ENCODE measurements at regions not wholly inside any gene's neighbourhood (a gene's known extent, or its start where the extent isn't known, plus 50 kb on each side); places are given as distances from the start of the nearest gene placed in this dataset.

DNA sequence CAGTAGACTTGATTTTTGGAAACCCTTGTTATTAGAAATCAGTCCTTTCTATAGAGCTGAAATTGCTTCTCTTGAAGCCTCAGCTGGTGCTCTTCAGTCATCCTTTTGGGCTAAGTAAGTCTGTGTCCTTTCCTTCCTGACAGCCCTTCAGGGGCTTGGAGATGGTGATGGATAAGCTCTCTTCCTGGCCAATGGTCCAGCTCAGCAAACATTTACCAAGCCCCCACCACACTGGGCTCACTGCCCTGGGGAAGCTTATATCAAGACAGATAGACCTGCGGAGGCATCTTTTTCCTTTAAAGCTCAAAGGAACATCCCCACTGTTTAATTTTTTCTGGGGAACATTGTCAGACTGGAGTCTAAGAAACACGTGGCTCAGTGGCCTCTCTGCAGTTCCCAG, 139.6 kb downstream of the HAPSTR1 start:
- no peaks in the 10 kb centered on the region for H3K36me3 ChIP-seq (ENCODE audit: insufficient read depth, low read length)
- H3K27ac ChIP-seq (ENCODE audit: low read length): no peak overlapping the region
- H3K27me3 ChIP-seq (ENCODE audit: insufficient read depth, low read length, poor library complexity): no peaks in the 10 kb centered on the region
- peaks cover 13% of the 10 kb centered on the region; the same call in 1 of the 2 replicates for H3K4me1 ChIP-seq (ENCODE audit: insufficient read depth, low read length)
- H3K79me2 ChIP-seq (ENCODE audit: insufficient read depth, low read length): no peaks in the 10 kb centered on the region
- H3K4me2 ChIP-seq (ENCODE audit: insufficient read depth, low read length): no peak overlapping the region
- no peak overlapping the region for H3K4me3 ChIP-seq (ENCODE audit: low read depth in 1 of 2, low read length in 2 of 2)
- no peak overlapping the region for H3K9ac ChIP-seq (ENCODE audit: low read depth, low read length)
- H4K20me1 ChIP-seq (ENCODE audit: insufficient read depth, low read length): no peaks in the 10 kb centered on the region
- no peaks in the 10 kb centered on the region for H3K9me3 ChIP-seq (ENCODE audit: insufficient read depth, low read length, severe bottlenecking)
- no peak overlapping the region for H2AFZ ChIP-seq (ENCODE audit: low read depth, low read length)
- TF ChIP-seq CTCF (IDR thresholded peaks at IDR 0.05; ENCODE audit: borderline replicate concordance, extremely low read depth, low read length, poor library complexity, severe bottlenecking) (no peak), EZH2 (IDR thresholded peaks at IDR 0.05; ENCODE audit: borderline replicate concordance, low read depth, low read length, severe bottlenecking) (no peak)
- ATAC-seq (ENCODE audit: insufficient read depth, low read depth): no peak
- DNase-seq: no peak

- Histone ChIP-seq H4K20me1 (ENCODE audit: insufficient read depth, low read length) (no peaks in the 10 kb centered on the region), H3K27ac (ENCODE audit: low read length) (no peak overlapping the region), H3K4me2 (ENCODE audit: insufficient read depth, low read length) (no peak overlapping the region), H3K79me2 (ENCODE audit: insufficient read depth, low read length) (no peaks in the 10 kb centered on the region), H3K36me3 (ENCODE audit: insufficient read depth, low read length) (no peaks in the 10 kb centered on the region), H3K27me3 (ENCODE audit: insufficient read depth, low read length, poor library complexity) (no peaks in the 10 kb centered on the region), H3K4me3 (ENCODE audit: low read depth in 1 of 2, low read length in 2 of 2) (no peak overlapping the region), H2AFZ (ENCODE audit: low read depth, low read length) (no peak overlapping the region), H3K4me1 (ENCODE audit: insufficient read depth, low read length) (peaks cover 24% of the 10 kb centered on the region; the same call in 1 of the 2 replicates), H3K9me3 (ENCODE audit: insufficient read depth, low read length, severe bottlenecking) (no peaks in the 10 kb centered on the region), H3K9ac (ENCODE audit: low read depth, low read length) (no peak overlapping the region)
- DNase-seq (no peak), ATAC-seq (ENCODE audit: insufficient read depth, low read depth) (no peak)
- TF ChIP-seq CTCF (IDR thresholded peaks at IDR 0.05; ENCODE audit: borderline replicate concordance, extremely low read depth, low read length, poor library complexity, severe bottlenecking) (no peak), EZH2 (IDR thresholded peaks at IDR 0.05; ENCODE audit: borderline replicate concordance, low read depth, low read length, severe bottlenecking) (no peak)
Measured at GRCh38 chr16:9232102-9232770, 140.8 kb downstream of the HAPSTR1 start.

DNA sequence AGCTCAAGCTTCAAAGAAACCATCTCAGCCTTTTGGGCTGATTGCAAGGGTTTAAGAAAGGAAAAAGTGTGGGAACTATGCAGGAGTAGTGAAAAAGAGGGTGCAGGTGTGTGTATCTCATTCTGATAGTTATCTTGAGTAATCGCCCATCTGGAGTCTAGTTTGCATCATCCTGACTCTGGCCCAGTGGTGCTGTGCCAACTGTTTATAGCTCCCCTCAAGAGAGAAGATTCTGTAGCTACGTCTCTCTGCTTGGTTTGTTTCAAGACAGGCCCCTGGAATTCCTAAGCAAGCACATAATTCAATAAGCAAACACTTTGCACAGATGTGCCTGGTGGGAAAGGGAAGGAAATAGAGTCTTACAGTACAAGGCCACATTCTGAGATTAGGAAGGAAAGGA, 144.4 kb downstream of the HAPSTR1 start:
- Histone ChIP-seq H4K20me1 (ENCODE audit: insufficient read depth, low read length) (no peaks in the 10 kb centered on the region), H3K9me3 (ENCODE audit: insufficient read depth, low read length, severe bottlenecking) (no peaks in the 10 kb centered on the region), H3K36me3 (ENCODE audit: insufficient read depth, low read length) (no peaks in the 10 kb centered on the region), H3K79me2 (ENCODE audit: insufficient read depth, low read length) (no peaks in the 10 kb centered on the region), H3K4me3 (ENCODE audit: low read depth in 1 of 2, low read length in 2 of 2) (no peak overlapping the region), H3K4me2 (ENCODE audit: insufficient read depth, low read length) (no peak overlapping the region), H3K9ac (ENCODE audit: low read depth, low read length) (no peak overlapping the region), H3K27me3 (ENCODE audit: insufficient read depth, low read length, poor library complexity) (no peaks in the 10 kb centered on the region), H3K4me1 (ENCODE audit: insufficient read depth, low read length) (peaks cover 24% of the 10 kb centered on the region; the same call in 1 of the 2 replicates), H3K27ac (ENCODE audit: low read length) (peak overlapping the region; percentile 35), H2AFZ (ENCODE audit: low read depth, low read length) (no peak overlapping the region)
- peak; percentile 64; the same call in 2 of the 3 replicates for ATAC-seq (ENCODE audit: insufficient read depth, low read depth)
- TF ChIP-seq CTCF (IDR thresholded peaks at IDR 0.05; ENCODE audit: borderline replicate concordance, extremely low read depth, low read length, poor library complexity, severe bottlenecking) (no peak), EZH2 (IDR thresholded peaks at IDR 0.05; ENCODE audit: borderline replicate concordance, low read depth, low read length, severe bottlenecking) (no peak)
- DNase-seq: peak; percentile 24

All from DND-41 (cell line).